Large intestine (tissue), 3 donors: ENCODE measurements at regions not wholly inside any gene's neighbourhood (a gene's known extent, or its start where the extent isn't known, plus 50 kb on each side); places are given as distances from the start of the nearest gene placed in this dataset.

Experiments
- DNase-seq, 2 donors: peaks; one replicate each; pipeline versions ENCODE4 v3.0.0 to v3.0.0-alpha.2; 2013
- H3K27ac ChIP-seq: one replicate; pipeline ENCODE4 v1.5.1; 2013; ENCODE audit warnings: low read length
- H3K27me3 ChIP-seq: 2 replicates; pipeline ENCODE4 v1.6.1; 2013; ENCODE audit warnings: low read length; ENCODE audit not compliant: control insufficient read depth, insufficient read depth
- H3K36me3 ChIP-seq: 2 replicates; pipeline ENCODE4 v1.6.1; 2013; ENCODE audit warnings: low read length; ENCODE audit not compliant: control insufficient read depth, insufficient read depth
- H3K4me1 ChIP-seq: one replicate; pipeline ENCODE4 v1.6.1; 2013; ENCODE audit warnings: low read length; ENCODE audit not compliant: control insufficient read depth, insufficient read depth
- H3K4me3 ChIP-seq: one replicate; pipeline ENCODE4 v1.5.1; 2013; ENCODE audit warnings: low read length
- H3K9me3 ChIP-seq: one replicate; pipeline ENCODE4 v1.6.1; 2013; ENCODE audit warnings: mild to moderate bottlenecking, low read depth, low read length, moderate library complexity; ENCODE audit not compliant: control insufficient read depth
- WGBS: methylation state at CpG from one replicate; pipeline ENCODE4 v1.1.5; 2013; ENCODE audit warnings: low lambda C conversion rate; ENCODE audit not compliant: insufficient coverage; 5-methylcytosine and 5-hydroxymethylcytosine counted together

- WGBS, result 100% methylated on average over 1 of the region's 9 CpGs
- Histone ChIP-seq H3K36me3 (no peaks in the 10 kb centered on the region), H3K27me3 (no peaks in the 10 kb centered on the region), H3K27ac (peak overlapping the region; percentile 58), H3K4me3 (no peak overlapping the region), H3K9me3 (no peaks in the 10 kb centered on the region), H3K4me1 (peaks cover 20% of the 10 kb centered on the region)
- peak; percentile 67 to 82 for DNase-seq
Measured at GRCh38 chr1:213371847-213372619, 321.0 kb downstream of the RPS6KC1 start.

DNA sequence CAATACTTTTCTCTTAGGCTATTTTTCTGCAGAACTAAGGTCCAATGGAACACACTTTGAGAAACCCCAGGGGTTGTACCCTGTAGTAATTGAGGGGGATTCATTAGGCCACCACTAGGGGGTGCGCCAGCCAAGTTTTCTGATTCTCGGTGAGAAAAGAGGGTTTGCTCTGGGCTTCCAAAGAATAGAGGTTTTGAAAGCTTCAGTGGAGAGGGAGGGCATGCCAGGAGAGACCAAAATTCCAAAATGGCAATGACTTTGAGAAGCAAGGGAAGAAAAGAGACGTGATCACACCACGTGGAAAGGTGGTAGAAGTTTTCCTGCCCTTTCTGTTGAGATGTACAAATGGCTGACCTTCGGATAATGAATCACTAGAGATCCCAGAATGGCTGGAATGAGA, 323.3 kb downstream of the RPS6KC1 start:
- Histone ChIP-seq H3K4me3 (no peak overlapping the region), H3K27ac (no peak overlapping the region), H3K4me1 (peaks cover 20% of the 10 kb centered on the region), H3K36me3 (no peaks in the 10 kb centered on the region), H3K9me3 (no peaks in the 10 kb centered on the region), H3K27me3 (no peaks in the 10 kb centered on the region)
- WGBS, result 8% methylated on average over 2 of the region's 5 CpGs
- DNase-seq, result peak; percentile 33 to 51

DNA sequence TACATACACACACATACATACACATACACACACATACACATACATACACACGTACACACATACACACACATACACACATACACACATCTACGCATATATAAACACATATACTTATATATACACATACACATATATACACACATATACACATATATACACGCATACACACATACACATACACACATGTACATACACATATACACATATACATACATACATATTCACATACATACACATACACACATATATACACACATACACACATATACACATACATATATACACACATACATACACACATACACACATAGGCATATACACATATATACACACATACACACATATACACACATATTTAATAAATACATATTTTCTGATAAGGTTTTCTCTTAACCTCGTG, 324.0 kb downstream of the RPS6KC1 start:
- H3K27me3 ChIP-seq, result no peaks in the 10 kb centered on the region
- no peak for DNase-seq
- H3K4me3 ChIP-seq, result no peak overlapping the region
- no peak overlapping the region for H3K27ac ChIP-seq
- H3K36me3 ChIP-seq, result no peaks in the 10 kb centered on the region
- no peaks in the 10 kb centered on the region for H3K9me3 ChIP-seq
- H3K4me1 ChIP-seq, result peaks cover 20% of the 10 kb centered on the region
- 100% methylated on average over 1 of the region's 4 CpGs for WGBS

DNA sequence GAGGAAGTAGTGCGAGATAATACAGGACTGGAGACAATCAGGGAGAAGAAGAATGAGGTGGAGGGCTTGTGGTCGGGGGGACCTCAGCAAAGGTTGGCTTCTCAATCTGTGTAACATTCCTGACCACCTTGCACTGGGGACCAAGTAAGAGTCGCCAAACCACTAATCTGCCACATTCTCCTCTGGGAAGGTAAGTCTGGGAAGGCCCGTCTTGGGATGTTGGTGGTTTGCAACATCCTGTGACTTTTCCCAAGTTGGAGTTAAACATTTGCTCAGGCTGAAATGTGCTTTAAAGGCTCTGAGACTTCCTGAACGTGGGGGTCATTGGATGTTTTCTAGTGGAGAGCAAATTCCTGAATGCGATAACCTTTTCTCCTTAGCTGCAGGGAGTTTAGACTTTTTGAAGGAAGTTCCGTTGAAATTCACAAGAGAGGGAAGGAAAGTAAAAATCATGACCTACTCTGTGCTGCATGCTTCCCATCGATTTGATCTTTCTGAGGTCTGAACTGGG, 325.9 kb downstream of the RPS6KC1 start:
- H3K27me3 ChIP-seq, result no peaks in the 10 kb centered on the region
- peak overlapping the region; percentile 36 for H3K27ac ChIP-seq
- no peaks in the 10 kb centered on the region for H3K9me3 ChIP-seq
- H3K4me1 ChIP-seq, result peaks cover 20% of the 10 kb centered on the region
- no peak overlapping the region for H3K4me3 ChIP-seq
- no peaks in the 10 kb centered on the region for H3K36me3 ChIP-seq
- peak; percentile 19 to 59 for DNase-seq
- WGBS, result no CpG with 5 or more reads among the region's 8 CpGs

DNA sequence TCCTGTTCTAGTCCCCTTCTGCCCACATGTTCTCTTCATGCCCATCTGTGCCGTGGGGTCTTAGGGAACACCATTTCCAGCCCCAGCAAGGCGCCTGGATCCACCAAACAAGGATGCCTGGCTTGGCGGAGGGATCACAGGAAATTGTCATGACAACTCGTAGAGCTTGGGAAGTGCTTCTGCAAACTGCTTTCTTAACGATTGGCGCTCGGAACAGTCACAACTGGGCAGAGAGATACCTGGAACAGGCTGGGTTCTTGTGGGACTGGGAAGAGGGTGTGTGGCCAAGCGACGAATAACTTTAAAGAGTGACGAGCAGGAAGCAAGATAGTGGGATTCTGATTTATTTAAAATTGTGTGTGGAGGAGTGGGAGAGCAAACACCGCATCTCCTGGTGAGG, 329.8 kb downstream of the RPS6KC1 start:
- DNase-seq, result no peak
- WGBS, result no CpG with 5 or more reads among the region's 11 CpGs
- Histone ChIP-seq H3K27me3 (no peaks in the 10 kb centered on the region), H3K4me1 (peaks cover 12% of the 10 kb centered on the region), H3K9me3 (no peaks in the 10 kb centered on the region), H3K36me3 (no peaks in the 10 kb centered on the region), H3K4me3 (no peak overlapping the region), H3K27ac (no peak overlapping the region)

DNA sequence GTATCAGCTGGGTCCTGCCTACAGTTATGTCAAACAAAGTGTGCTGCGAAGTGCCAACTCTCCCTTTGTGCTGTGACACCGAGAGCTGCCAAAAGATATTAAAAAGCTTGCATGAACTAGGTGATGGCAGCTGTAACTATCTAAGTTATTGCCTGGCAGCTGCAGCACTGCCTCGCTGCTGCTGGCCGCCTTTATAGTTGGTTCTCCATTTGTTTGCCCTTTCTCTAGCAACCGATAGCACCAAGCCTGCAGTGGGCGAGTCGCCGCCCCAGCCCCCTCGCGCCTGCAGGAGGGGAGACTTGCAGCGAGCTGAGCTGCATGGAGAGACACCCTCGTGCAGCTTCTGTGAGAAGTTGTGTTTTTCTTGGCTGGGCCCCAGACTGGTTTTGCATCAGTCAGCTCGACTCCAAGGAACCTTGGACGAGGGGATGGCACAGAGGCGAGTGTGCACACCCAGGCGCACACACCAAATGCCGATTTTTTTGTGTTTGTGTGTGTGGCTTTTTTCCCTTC, 330.6 kb downstream of the RPS6KC1 start:
- peak; percentile 23 to 39 for DNase-seq

DNA sequence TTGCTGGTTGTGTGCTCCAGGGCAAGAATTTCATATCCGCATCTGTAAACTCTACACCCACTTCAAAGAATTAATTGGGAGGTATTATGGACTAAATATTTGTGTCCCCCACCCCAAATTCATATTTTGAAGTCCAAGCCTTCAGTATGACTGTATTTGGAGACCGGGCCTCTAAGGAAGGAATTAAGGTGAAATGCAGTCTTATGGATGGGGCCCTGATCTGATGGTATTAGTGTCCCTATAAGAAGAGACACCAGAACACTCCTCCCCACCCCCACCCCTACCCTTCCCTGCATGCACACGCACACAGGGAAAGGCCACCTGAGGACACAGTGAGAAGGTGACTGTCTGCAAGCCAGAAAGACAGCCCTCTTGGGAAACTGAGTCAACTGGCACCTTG, 332.4 kb downstream of the RPS6KC1 start:
- 100% methylated on average over 1 of the region's 3 CpGs for WGBS
- Histone ChIP-seq H3K9me3 (no peaks in the 10 kb centered on the region), H3K4me1 (peaks cover 4% of the 10 kb centered on the region), H3K36me3 (no peaks in the 10 kb centered on the region), H3K27ac (no peak overlapping the region), H3K4me3 (no peak overlapping the region), H3K27me3 (no peaks in the 10 kb centered on the region)
- no peak for DNase-seq

More for the DNA sequence above, 330.6 kb downstream of the RPS6KC1 start:
- Histone ChIP-seq H3K4me3 (no peak overlapping the region), H3K27me3 (no peaks in the 10 kb centered on the region), H3K27ac (no peak overlapping the region), H3K4me1 (peaks cover 8% of the 10 kb centered on the region), H3K9me3 (no peaks in the 10 kb centered on the region), H3K36me3 (no peaks in the 10 kb centered on the region)
- WGBS, result no CpG with 5 or more reads among the region's 17 CpGs

DNA sequence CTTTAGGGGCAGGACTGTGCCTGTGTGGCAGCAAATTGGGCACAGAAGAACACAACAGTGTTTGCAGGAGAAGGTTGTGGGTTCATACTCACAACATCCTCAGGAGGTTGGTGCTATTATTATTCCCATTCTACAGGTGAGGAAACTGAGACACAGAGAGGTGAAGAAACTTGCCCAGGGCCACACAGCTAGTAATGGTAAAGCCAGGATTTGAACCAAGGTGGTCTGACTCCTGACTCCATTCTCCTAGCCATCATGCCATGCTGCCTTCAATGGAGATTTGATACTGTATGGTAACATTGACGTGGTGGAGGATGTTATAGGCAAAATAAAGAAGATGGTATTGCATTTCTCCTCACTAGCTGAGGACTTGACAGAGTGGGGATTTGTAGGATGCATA, 334.2 kb downstream of the RPS6KC1 start:
- Histone ChIP-seq H3K36me3 (no peaks in the 10 kb centered on the region), H3K9me3 (no peaks in the 10 kb centered on the region), H3K27ac (no peak overlapping the region), H3K4me3 (no peak overlapping the region), H3K4me1 (peaks cover 4% of the 10 kb centered on the region), H3K27me3 (no peaks in the 10 kb centered on the region)
- no CpG with 5 or more reads among the region's 1 CpG for WGBS
- no peak for DNase-seq

GRCh38 chr1:213385806-213386324, 334.8 kb downstream of the RPS6KC1 start:
- Histone ChIP-seq H3K27me3 (no peaks in the 10 kb centered on the region), H3K9me3 (no peaks in the 10 kb centered on the region), H3K36me3 (no peaks in the 10 kb centered on the region), H3K4me3 (no peak overlapping the region), H3K4me1 (peaks cover 4% of the 10 kb centered on the region), H3K27ac (no peak overlapping the region)
- no peak for DNase-seq
- no CpG with 5 or more reads among the region's 4 CpGs for WGBS

GRCh38 chr1:213387380-213388015, 336.5 kb downstream of the RPS6KC1 start:
- Histone ChIP-seq H3K4me3 (no peak overlapping the region), H3K27ac (no peak overlapping the region), H3K9me3 (no peaks in the 10 kb centered on the region), H3K36me3 (no peaks in the 10 kb centered on the region), H3K27me3 (no peaks in the 10 kb centered on the region), H3K4me1 (no peaks in the 10 kb centered on the region)
- WGBS, result no CpG with 5 or more reads among the region's 1 CpG
- DNase-seq, result no peak
